Astrocyte (in vitro differentiated cells and primary cell): ENCODE measurements at regions not wholly inside any gene's neighbourhood (a gene's known extent, or its start where the extent isn't known, plus 50 kb on each side); places are given as distances from the start of the nearest gene placed in this dataset.

Experiments used
- DNase-seq: peaks from one replicate; pipeline ENCODE4 v3.0.0-alpha.2; 2010; ENCODE audit warnings: low read depth
- FAIRE-seq: peaks from 2 replicates; lab custom pipeline; 2011; peaks lifted over from hg19 to GRCh38; lab: Jason Lieb, UNC
- H2AFZ ChIP-seq: 2 replicates; pipeline ENCODE4 v1.6.0; 2012; ENCODE audit warnings: low read depth, low read length, inconsistent platforms
- H3K27ac ChIP-seq: 2 replicates; pipeline ENCODE4 v1.5.1; 2011; ENCODE audit warnings: low read depth, low read length, inconsistent platforms
- H3K27me3 ChIP-seq: 2 replicates; pipeline ENCODE4 v1.6.0; 2011; ENCODE audit warnings: low read length, inconsistent platforms; ENCODE audit not compliant: insufficient read depth
- H3K36me3 ChIP-seq: 2 replicates; pipeline ENCODE4 v1.5.1; 2011; ENCODE audit warnings: low read length, inconsistent platforms; ENCODE audit not compliant: insufficient read depth
- H3K4me1 ChIP-seq: 2 replicates; pipeline ENCODE4 v1.5.1; 2011; ENCODE audit warnings: low read length, inconsistent platforms; ENCODE audit not compliant: insufficient read depth
- H3K4me2 ChIP-seq: 2 replicates; pipeline ENCODE4 v1.6.0; 2012; ENCODE audit warnings: low read length, inconsistent platforms
- H3K4me3 ChIP-seq: 2 replicates; pipeline ENCODE4 v1.5.1; 2011; ENCODE audit warnings: low read depth, mild to moderate bottlenecking, low read length, inconsistent platforms; ENCODE audit not compliant: insufficient read depth
- H3K79me2 ChIP-seq: 2 replicates; pipeline ENCODE4 v1.6.0; 2012; ENCODE audit warnings: mild to moderate bottlenecking, low read length, inconsistent platforms; ENCODE audit not compliant: insufficient read depth
- H3K9ac ChIP-seq: 2 replicates; pipeline ENCODE4 v1.6.0; 2012; ENCODE audit warnings: mild to moderate bottlenecking, low read length, inconsistent platforms
- H3K9me3 ChIP-seq: 2 replicates; pipeline ENCODE4 v1.5.1; 2012; ENCODE audit warnings: low read depth, mild to moderate bottlenecking, low read length, inconsistent platforms; ENCODE audit not compliant: insufficient read depth
- H4K20me1 ChIP-seq: 2 replicates; pipeline ENCODE4 v1.6.0; 2012; ENCODE audit warnings: low read length, inconsistent platforms; ENCODE audit not compliant: insufficient read depth
- H3K27ac Mint-ChIP-seq: one replicate; pipeline ENCODE4 v1.8.0; 2021; ENCODE audit warnings: mild to moderate bottlenecking, mixed read lengths; ENCODE audit not compliant: unreplicated experiment
- H3K27me3 Mint-ChIP-seq: one replicate; pipeline ENCODE4 v1.8.0; 2021; ENCODE audit warnings: low read depth, mixed read lengths; ENCODE audit not compliant: unreplicated experiment
- H3K36me3 Mint-ChIP-seq: one replicate; pipeline ENCODE4 v1.8.0; 2021; ENCODE audit warnings: low read depth, mixed read lengths; ENCODE audit not compliant: unreplicated experiment
- H3K4me1 Mint-ChIP-seq: one replicate; pipeline ENCODE4 v1.8.0; 2021; ENCODE audit warnings: low read depth, mixed read lengths; ENCODE audit not compliant: unreplicated experiment
- H3K4me3 Mint-ChIP-seq: one replicate; pipeline ENCODE4 v1.8.0; 2021; ENCODE audit warnings: mild to moderate bottlenecking, moderate library complexity, mixed read lengths; ENCODE audit not compliant: unreplicated experiment
- H3K9me3 Mint-ChIP-seq: one replicate; pipeline ENCODE4 v1.8.0; 2021; ENCODE audit warnings: mild to moderate bottlenecking, mixed read lengths; ENCODE audit not compliant: unreplicated experiment
- CTCF ChIP-seq: IDR thresholded peaks from 2 replicates; pipeline ENCODE4 v1.5.1; 2011; ENCODE audit warnings: low read depth, mild to moderate bottlenecking, inconsistent platforms, low read length, moderate library complexity; ENCODE audit not compliant: insufficient read depth
- EZH2 ChIP-seq: IDR thresholded peaks from 2 replicates; pipeline ENCODE4 v1.6.1; 2012; ENCODE audit warnings: mild to moderate bottlenecking, low read length, inconsistent platforms; ENCODE audit not compliant: insufficient read depth

GRCh38 chr4:3689576-3690550 lies 76.3 kb upstream of the ADRA2C start:
- Histone ChIP-seq H3K9ac (no peak overlapping the region), H4K20me1 (no peaks in the 10 kb centered on the region), H3K27me3 (no peaks in the 10 kb centered on the region), H3K36me3 (no peaks in the 10 kb centered on the region), H3K9me3 (peaks cover 3% of the 10 kb centered on the region), H3K4me1 (no peaks in the 10 kb centered on the region), H3K4me3 (no peak overlapping the region), H3K79me2 (no peaks in the 10 kb centered on the region), H2AFZ (no peak overlapping the region), H3K4me2 (no peak overlapping the region), H3K27ac (no peak overlapping the region)
- Mint-ChIP-seq H3K36me3 (peaks cover 2% of the 10 kb centered on the region), H3K27ac (no peak overlapping the region), H3K4me3 (no peak overlapping the region), H3K4me1 (no peaks in the 10 kb centered on the region), H3K27me3 (peaks cover 46% of the 10 kb centered on the region), H3K9me3 (peaks cover 7% of the 10 kb centered on the region)
- FAIRE-seq: no peak
- no peak for TF ChIP-seq EZH2
- TF ChIP-seq CTCF: no peak
- no peak for DNase-seq

GRCh38 chr4:3689006-3689405 lies 77.2 kb upstream of the ADRA2C start:
- Histone ChIP-seq H3K36me3 (no peaks in the 10 kb centered on the region), H3K9me3 (peaks cover 3% of the 10 kb centered on the region), H3K79me2 (no peaks in the 10 kb centered on the region), H3K4me1 (no peaks in the 10 kb centered on the region), H3K4me3 (no peak overlapping the region), H3K4me2 (no peak overlapping the region), H4K20me1 (no peaks in the 10 kb centered on the region), H3K9ac (no peak overlapping the region), H2AFZ (no peak overlapping the region), H3K27ac (no peak overlapping the region), H3K27me3 (no peaks in the 10 kb centered on the region)
- TF ChIP-seq EZH2: no peak
- no peak for TF ChIP-seq CTCF
- FAIRE-seq: no peak
- DNase-seq: no peak
- Mint-ChIP-seq H3K27ac (no peak overlapping the region), H3K9me3 (peaks cover 4% of the 10 kb centered on the region), H3K36me3 (peaks cover 2% of the 10 kb centered on the region), H3K4me3 (no peak overlapping the region), H3K27me3 (peaks cover 52% of the 10 kb centered on the region), H3K4me1 (no peaks in the 10 kb centered on the region)
